ENCODE measurements at regions not wholly inside any gene's neighbourhood (a gene's known extent, or its start where the extent isn't known, plus 50 kb on each side); places are given as distances from the start of the nearest gene placed in this dataset.
"Not testable (repeated sequence)": the region's sequence is repeated elsewhere in the genome, so short reads cannot be mapped to it uniquely, and the experiment has no call there.

DNA sequence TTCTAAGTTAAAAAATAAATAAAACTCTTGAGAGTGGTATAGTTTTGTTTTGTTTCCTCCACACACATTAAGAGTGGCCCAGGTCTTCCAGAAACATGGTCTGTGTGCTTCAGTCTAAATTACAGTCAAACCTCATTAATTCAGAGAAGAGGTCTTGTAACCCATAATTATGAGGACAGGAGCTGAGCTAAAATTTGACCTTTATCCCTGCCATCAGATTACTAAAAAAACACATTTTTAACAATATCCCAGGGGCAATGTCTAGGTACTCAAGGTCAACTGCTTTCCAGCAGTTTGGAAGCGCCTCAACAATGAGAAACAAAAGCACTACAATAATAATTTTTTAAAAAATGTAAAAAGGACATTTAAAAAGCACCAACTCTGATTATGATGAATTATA is 184.1 kb upstream of the PFKP start:
- Histone ChIP-seq H3K4me3 (ENCODE audit: low read length) (no peak overlapping the region), H3K27ac (ENCODE audit: low read length) (no peak overlapping the region), H3K9me3 (ENCODE audit: control insufficient read depth, low read depth, low read length) (no peaks in the 10 kb centered on the region), H3K27me3 (ENCODE audit: control insufficient read depth, insufficient read depth, low read length) (no peaks in the 10 kb centered on the region), H3K4me1 (ENCODE audit: control insufficient read depth, insufficient read depth, low read length) (no peaks in the 10 kb centered on the region), H3K36me3 (ENCODE audit: control insufficient read depth, insufficient read depth, low read length) (no peaks in the 10 kb centered on the region)
- no peak for DNase-seq
- no CpG with 5 or more reads among the region's 1 CpG for WGBS (ENCODE audit: insufficient coverage, low lambda C conversion rate)

- no peak for DNase-seq
- Histone ChIP-seq H3K9me3 (ENCODE audit: control insufficient read depth, low read depth, low read length) (no peaks in the 10 kb centered on the region), H3K4me3 (ENCODE audit: low read length) (no peak overlapping the region), H3K36me3 (ENCODE audit: control insufficient read depth, insufficient read depth, low read length) (no peaks in the 10 kb centered on the region), H3K27me3 (ENCODE audit: control insufficient read depth, insufficient read depth, low read length) (no peaks in the 10 kb centered on the region), H3K4me1 (ENCODE audit: control insufficient read depth, insufficient read depth, low read length) (no peaks in the 10 kb centered on the region), H3K27ac (ENCODE audit: low read length) (no peak overlapping the region)
- WGBS (ENCODE audit: insufficient coverage, low lambda C conversion rate): 63% methylated on average over 1 of the region's 9 CpGs
These were observed 184.7 kb upstream of the PFKP start for GRCh38 chr10:2882628-2883027.

DNA sequence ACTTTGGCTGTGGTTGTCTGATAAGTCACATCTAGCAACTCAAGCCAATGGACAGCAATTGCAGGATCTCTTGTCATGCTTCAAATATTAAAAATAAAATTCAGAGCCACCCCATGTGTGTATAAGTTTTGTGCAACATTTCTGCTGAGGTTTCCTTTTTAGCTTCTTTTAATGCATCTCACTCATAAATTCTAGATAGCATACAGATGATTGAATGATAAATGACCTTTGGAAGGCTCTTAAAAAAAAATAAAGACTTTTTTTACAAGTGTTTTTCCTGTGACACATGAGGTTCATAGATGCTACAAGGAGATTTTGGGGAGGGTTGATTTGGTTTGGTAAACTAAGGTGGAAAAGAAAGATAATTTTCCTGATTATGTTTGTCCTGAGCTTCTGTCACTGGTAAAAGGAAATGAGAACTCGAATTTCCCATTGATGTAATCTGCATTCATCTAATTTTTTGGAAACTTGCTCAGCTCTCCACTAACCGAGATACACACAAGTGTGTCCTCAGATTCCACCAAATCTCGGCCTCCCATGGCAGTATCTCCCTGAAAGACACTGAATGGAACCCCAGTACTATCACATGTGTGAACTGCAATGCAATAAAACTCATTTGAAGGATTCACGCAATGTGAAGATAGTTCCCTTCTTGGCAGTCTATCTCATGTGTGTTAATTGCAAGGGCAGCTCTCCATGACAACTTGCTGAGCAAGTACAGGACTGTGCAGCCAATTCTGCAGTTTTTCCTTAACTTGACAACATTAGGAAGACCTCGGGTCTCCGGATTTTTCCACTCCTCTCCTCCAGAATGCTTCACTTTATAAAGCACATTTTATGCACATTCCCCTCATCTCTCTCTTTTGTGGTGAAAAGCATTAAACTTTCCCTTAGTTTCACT is 185.4 kb upstream of the PFKP start:
- WGBS (ENCODE audit: insufficient coverage, low lambda C conversion rate): 67% methylated on average over 3 of the region's 6 CpGs
- no peaks in the 10 kb centered on the region for H3K36me3 ChIP-seq (ENCODE audit: control insufficient read depth, insufficient read depth, low read length)
- no peaks in the 10 kb centered on the region for H3K4me1 ChIP-seq (ENCODE audit: control insufficient read depth, insufficient read depth, low read length)
- no peak overlapping the region for H3K4me3 ChIP-seq (ENCODE audit: low read length)
- H3K27ac ChIP-seq (ENCODE audit: low read length): no peak overlapping the region
- H3K9me3 ChIP-seq (ENCODE audit: control insufficient read depth, low read depth, low read length): no peaks in the 10 kb centered on the region
- no peaks in the 10 kb centered on the region for H3K27me3 ChIP-seq (ENCODE audit: control insufficient read depth, insufficient read depth, low read length)
- DNase-seq: no peak

DNA sequence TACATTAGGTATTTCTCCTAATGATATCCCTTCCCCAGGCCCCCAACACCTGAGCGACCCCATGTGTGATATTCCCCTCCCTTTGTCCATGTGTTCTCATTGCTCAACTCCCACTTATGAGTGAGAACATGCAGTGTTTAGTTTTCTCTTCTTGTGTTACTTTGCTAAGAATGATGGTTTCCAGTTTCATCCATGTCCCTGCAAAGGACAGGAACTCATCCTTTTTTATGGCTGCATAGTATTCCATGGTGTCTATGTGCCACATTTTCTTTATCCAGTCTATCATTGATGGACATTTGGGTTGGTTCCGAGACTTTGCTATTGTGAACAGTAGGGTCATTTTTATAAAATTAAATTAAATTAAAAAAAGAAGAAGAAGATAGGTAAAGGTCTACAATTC is 187.3 kb upstream of the PFKP start:
- not testable (repeated sequence) for H3K36me3 ChIP-seq (ENCODE audit: control insufficient read depth, insufficient read depth, low read length); DNase-seq; H3K4me3 ChIP-seq (ENCODE audit: low read length); H3K9me3 ChIP-seq (ENCODE audit: control insufficient read depth, low read depth, low read length); H3K27ac ChIP-seq (ENCODE audit: low read length); H3K27me3 ChIP-seq (ENCODE audit: control insufficient read depth, insufficient read depth, low read length); H3K4me1 ChIP-seq (ENCODE audit: control insufficient read depth, insufficient read depth, low read length)
- 100% methylated on average over 1 of the region's 2 CpGs for WGBS (ENCODE audit: insufficient coverage, low lambda C conversion rate)

GRCh38 chr10:2878818-2879217 is 188.5 kb upstream of the PFKP start:
- H3K27ac ChIP-seq (ENCODE audit: low read length): no peak overlapping the region
- no peaks in the 10 kb centered on the region for H3K9me3 ChIP-seq (ENCODE audit: control insufficient read depth, low read depth, low read length)
- H3K4me1 ChIP-seq (ENCODE audit: control insufficient read depth, insufficient read depth, low read length): no peaks in the 10 kb centered on the region
- no peaks in the 10 kb centered on the region for H3K36me3 ChIP-seq (ENCODE audit: control insufficient read depth, insufficient read depth, low read length)
- DNase-seq: no peak
- no peak overlapping the region for H3K4me3 ChIP-seq (ENCODE audit: low read length)
- H3K27me3 ChIP-seq (ENCODE audit: control insufficient read depth, insufficient read depth, low read length): no peaks in the 10 kb centered on the region
- no CpG with 5 or more reads among the region's 8 CpGs for WGBS (ENCODE audit: insufficient coverage, low lambda C conversion rate)

- no peaks in the 10 kb centered on the region for H3K4me1 ChIP-seq (ENCODE audit: control insufficient read depth, insufficient read depth, low read length)
- DNase-seq: no peak
- H3K9me3 ChIP-seq (ENCODE audit: control insufficient read depth, low read depth, low read length): no peaks in the 10 kb centered on the region
- no peaks in the 10 kb centered on the region for H3K36me3 ChIP-seq (ENCODE audit: control insufficient read depth, insufficient read depth, low read length)
- no peaks in the 10 kb centered on the region for H3K27me3 ChIP-seq (ENCODE audit: control insufficient read depth, insufficient read depth, low read length)
- 100% methylated on average over 2 of the region's 2 CpGs for WGBS (ENCODE audit: insufficient coverage, low lambda C conversion rate)
- no peak overlapping the region for H3K4me3 ChIP-seq (ENCODE audit: low read length)
- H3K27ac ChIP-seq (ENCODE audit: low read length): no peak overlapping the region
These were observed 191.3 kb upstream of the PFKP start for GRCh38 chr10:2876032-2876431.

DNA sequence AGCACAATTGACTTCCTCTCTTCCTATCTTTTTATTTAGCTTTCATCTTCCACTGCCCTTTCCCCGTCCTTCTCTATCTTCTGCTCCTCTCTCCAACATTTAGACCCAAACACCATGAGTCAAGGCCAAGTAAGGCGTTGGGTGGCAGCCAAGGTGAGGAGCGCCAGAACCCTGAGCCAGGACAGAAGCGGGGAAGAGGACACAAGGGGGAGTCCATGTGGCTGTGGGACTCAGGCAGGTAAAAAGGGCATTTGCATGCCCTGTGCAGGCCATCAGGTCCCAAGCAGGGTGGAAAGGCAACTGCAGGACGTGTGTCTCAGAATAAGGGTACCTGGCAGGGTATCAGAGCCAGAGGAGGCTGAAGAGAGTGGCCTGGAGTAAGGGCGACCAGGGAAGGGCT is 192.4 kb upstream of the PFKP start:
- Histone ChIP-seq H3K9me3 (ENCODE audit: control insufficient read depth, low read depth, low read length) (no peaks in the 10 kb centered on the region), H3K27ac (ENCODE audit: low read length) (no peak overlapping the region), H3K4me1 (ENCODE audit: control insufficient read depth, insufficient read depth, low read length) (no peaks in the 10 kb centered on the region), H3K36me3 (ENCODE audit: control insufficient read depth, insufficient read depth, low read length) (no peaks in the 10 kb centered on the region), H3K27me3 (ENCODE audit: control insufficient read depth, insufficient read depth, low read length) (no peaks in the 10 kb centered on the region), H3K4me3 (ENCODE audit: low read length) (no peak overlapping the region)
- no peak for DNase-seq
- WGBS (ENCODE audit: insufficient coverage, low lambda C conversion rate): no CpG with 5 or more reads among the region's 6 CpGs

GRCh38 chr10:2873769-2874168 is 193.6 kb upstream of the PFKP start:
- Histone ChIP-seq H3K4me3 (ENCODE audit: low read length) (no peak overlapping the region), H3K4me1 (ENCODE audit: control insufficient read depth, insufficient read depth, low read length) (no peaks in the 10 kb centered on the region), H3K27me3 (ENCODE audit: control insufficient read depth, insufficient read depth, low read length) (no peaks in the 10 kb centered on the region), H3K9me3 (ENCODE audit: control insufficient read depth, low read depth, low read length) (no peaks in the 10 kb centered on the region), H3K36me3 (ENCODE audit: control insufficient read depth, insufficient read depth, low read length) (no peaks in the 10 kb centered on the region), H3K27ac (ENCODE audit: low read length) (no peak overlapping the region)
- WGBS (ENCODE audit: insufficient coverage, low lambda C conversion rate): 90% methylated on average over 2 of the region's 2 CpGs
- DNase-seq: no peak

DNA sequence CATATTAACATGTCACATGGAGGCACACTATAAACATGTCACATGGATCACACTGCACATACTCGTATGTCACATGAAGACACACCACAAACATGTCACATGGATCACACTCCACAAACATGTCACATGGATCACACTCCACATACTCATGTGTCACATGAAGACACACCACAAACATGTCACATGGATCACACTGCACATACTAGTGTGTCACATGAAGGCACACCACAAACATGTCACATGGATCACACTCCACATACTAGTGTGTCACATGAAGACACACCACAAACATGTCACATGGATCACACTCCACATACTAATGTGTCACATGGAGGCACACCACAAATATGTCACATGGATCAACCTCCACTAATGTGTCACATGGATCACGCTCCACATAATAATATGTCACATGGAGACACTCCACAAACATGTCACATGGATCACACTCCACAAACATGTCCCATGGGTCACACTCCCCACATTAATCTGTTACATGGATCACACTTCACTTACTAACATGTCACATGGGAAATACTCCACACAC is 195.6 kb upstream of the PFKP start:
- Histone ChIP-seq H3K27me3 (ENCODE audit: control insufficient read depth, insufficient read depth, low read length) (no peaks in the 10 kb centered on the region), H3K4me3 (ENCODE audit: low read length) (no peak overlapping the region), H3K27ac (ENCODE audit: low read length) (no peak overlapping the region), H3K36me3 (ENCODE audit: control insufficient read depth, insufficient read depth, low read length) (no peaks in the 10 kb centered on the region), H3K4me1 (ENCODE audit: control insufficient read depth, insufficient read depth, low read length) (no peaks in the 10 kb centered on the region), H3K9me3 (ENCODE audit: control insufficient read depth, low read depth, low read length) (no peaks in the 10 kb centered on the region)
- no CpG with 5 or more reads among the region's 2 CpGs for WGBS (ENCODE audit: insufficient coverage, low lambda C conversion rate)
- DNase-seq: no peak

GRCh38 chr10:2870654-2871053 is 196.7 kb upstream of the PFKP start:
- Histone ChIP-seq H3K4me3 (ENCODE audit: low read length) (no peak overlapping the region), H3K27ac (ENCODE audit: low read length) (no peak overlapping the region), H3K27me3 (ENCODE audit: control insufficient read depth, insufficient read depth, low read length) (no peaks in the 10 kb centered on the region), H3K9me3 (ENCODE audit: control insufficient read depth, low read depth, low read length) (peaks cover 2% of the 10 kb centered on the region), H3K36me3 (ENCODE audit: control insufficient read depth, insufficient read depth, low read length) (no peaks in the 10 kb centered on the region), H3K4me1 (ENCODE audit: control insufficient read depth, insufficient read depth, low read length) (no peaks in the 10 kb centered on the region)
- 55% methylated on average over 2 of the region's 4 CpGs for WGBS (ENCODE audit: insufficient coverage, low lambda C conversion rate)
- DNase-seq: no peak

Measured in large intestine (tissue), 3 donors.